Breast epithelium (tissue), 3 donors: ENCODE measurements at regions not wholly inside any gene's neighbourhood (a gene's known extent, or its start where the extent isn't known, plus 50 kb on each side); places are given as distances from the start of the nearest gene placed in this dataset.
"Not testable (repeated sequence)": the region's sequence is repeated elsewhere in the genome, so short reads cannot be mapped to it uniquely, and the experiment has no call there.

ENCODE experiments used
- POLR2A ChIP-seq: fragments of 450-650 bp; IDR thresholded peaks from one replicate; pipeline ENCODE4 v1.6.1; 2016; ENCODE audit warnings: antibody characterized with exemption, mild to moderate bottlenecking, moderate library complexity
- TF ChIP-seq, protein P1 (sequence below), 3 donors: fragments of 450-650 bp; IDR thresholded peaks; one replicate each; pipeline ENCODE4 v1.5.1; 2016 to 2017; ENCODE audit warnings: antibody characterized with exemption in 3 of 3, mild to moderate bottlenecking in 3 of 3, moderate library complexity in 3 of 3

DNA sequence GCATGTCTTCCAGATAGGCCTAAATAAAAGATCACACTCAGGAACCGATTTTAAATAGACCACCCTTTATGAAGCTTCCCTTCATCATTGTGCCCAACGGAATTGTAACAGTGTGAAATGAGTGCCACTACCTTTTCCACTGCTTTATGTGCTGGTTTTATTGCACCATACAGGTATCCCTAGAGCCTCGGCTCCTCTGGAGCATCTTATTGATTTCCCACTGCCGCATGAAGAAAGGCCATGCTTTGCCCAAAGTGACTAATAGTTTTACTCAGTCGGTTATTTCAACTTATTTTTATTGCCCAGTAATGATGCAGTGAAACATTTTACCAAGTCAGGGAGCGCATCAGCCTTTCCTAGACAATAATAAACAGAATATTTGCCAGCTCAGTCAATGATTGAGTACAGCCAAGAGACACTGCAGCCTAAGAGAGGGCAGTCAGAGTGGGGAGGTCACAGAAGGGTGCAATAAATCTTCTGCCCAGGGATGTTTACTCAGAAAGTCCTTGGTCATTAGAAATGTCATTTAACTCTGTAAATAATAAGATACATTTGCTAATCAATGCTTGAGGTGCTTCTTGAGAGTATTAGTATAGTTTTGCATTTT lies 216.6 kb upstream of the SPATA31A3 start:
- TF ChIP-seq, protein P1, sequence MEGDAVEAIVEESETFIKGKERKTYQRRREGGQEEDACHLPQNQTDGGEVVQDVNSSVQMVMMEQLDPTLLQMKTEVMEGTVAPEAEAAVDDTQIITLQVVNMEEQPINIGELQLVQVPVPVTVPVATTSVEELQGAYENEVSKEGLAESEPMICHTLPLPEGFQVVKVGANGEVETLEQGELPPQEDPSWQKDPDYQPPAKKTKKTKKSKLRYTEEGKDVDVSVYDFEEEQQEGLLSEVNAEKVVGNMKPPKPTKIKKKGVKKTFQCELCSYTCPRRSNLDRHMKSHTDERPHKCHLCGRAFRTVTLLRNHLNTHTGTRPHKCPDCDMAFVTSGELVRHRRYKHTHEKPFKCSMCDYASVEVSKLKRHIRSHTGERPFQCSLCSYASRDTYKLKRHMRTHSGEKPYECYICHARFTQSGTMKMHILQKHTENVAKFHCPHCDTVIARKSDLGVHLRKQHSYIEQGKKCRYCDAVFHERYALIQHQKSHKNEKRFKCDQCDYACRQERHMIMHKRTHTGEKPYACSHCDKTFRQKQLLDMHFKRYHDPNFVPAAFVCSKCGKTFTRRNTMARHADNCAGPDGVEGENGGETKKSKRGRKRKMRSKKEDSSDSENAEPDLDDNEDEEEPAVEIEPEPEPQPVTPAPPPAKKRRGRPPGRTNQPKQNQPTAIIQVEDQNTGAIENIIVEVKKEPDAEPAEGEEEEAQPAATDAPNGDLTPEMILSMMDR (IDR thresholded peaks at IDR 0.05): not testable (repeated sequence)
- not testable (repeated sequence) for TF ChIP-seq POLR2A
